ENCODE measurements at regions not wholly inside any gene's neighbourhood (a gene's known extent, or its start where the extent isn't known, plus 50 kb on each side); places are given as distances from the start of the nearest gene placed in this dataset.

GRCh38 chr10:112080231-112080630 is 103.3 kb downstream of the GPAM start:
- DNase-seq = no peak

DNA sequence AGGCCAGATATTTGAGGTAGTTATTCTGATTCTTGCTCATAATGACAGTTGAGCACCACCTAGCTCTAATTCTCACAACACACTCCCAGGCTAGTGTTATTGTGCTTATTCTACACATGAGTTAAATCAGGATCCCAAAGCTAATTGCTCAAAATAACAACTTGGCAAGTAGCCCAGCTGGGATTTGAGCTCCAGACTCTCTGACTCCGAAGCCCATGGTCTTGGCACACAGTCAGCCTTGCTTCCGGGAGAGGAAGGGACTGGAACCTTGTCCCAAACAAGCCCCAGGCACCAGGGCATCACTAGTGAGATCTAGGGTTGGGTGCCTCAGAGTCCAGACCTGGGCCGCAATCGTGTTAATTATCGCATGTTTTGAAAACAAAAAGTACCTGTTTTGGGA is 101.4 kb downstream of the GPAM start:
- no peak for DNase-seq

DNA sequence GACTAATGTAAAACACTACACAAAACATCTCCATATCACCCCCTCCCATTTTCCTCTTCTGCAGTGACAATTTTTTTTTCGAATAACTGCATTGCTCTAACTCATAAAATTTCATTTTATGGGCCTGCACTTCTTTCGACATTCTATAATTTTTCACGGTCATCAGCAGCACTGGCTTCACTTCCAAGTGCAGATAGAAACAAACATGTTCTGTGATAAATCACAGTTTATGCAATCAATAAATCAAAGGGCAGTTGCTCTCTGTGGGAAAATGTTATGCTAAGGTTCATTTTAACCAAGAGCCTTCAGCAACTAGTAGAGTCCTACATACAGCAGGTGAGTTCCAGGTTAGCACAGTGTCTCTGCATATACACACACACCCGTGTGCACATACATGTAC is 100.1 kb downstream of the GPAM start:
- DNase-seq = no peak

GRCh38 chr10:112087953-112088456 is 95.6 kb downstream of the GPAM start:
- DNase-seq = no peak

DNA sequence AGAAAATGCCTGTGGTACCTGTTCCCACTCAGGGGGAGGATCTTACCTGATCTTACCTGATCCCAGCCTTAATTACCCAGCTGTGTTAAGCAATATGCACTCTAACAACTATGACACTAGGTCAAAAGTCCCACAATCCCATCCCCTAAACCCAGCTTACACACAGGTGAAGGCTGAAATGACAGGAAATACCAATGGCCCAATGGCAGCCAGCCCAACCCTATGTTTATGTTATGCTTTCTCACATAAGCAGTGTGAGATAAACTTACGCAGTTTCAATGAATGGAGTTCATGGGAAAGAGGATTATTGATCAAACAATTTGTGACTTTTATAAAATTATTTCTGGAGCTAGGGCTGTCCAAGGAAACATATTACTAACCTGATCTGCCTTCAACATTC is 91.9 kb downstream of the GPAM start:
- DNase-seq = no peak

GRCh38 chr10:112092519-112092918 is 91.0 kb downstream of the GPAM start:
- no peak for DNase-seq

DNA sequence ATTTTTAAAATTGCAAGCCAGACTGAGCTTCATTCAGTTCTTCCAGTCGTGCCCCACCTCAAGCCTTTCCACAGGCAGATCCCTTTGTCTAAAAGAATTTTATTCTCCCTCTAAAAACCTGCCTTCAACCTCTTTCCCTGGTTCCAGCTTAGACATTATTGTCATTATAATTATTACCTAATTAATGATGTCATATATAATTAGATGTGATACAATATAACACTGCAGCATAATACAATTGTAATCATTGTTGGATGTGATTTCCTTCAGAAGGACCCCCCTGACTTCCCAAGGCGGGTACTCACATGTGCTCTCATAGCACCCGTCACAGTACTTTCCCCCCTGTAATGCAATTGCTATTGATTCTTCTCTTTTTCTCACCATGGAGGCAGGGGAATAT is 88.6 kb downstream of the GPAM start:
- no peak for DNase-seq

DNA sequence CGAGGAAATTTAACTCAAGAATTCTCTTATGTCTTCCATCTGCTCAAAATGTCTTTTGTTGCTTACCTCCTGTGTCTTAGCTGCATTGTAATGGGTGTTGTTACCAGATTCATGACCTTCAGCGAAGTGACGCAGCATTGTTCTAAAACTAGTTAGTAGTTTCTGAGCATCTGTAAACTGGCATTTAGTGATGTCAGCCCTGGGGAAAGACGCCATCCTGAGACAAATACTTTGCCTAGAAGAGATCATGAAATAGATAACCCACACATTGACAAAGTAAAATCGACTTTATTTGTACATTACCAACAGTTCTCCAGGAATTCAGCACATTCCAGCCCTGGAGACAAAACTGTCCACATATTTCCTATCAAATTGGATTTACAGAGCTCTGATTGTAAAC is 87.8 kb downstream of the GPAM start:
- DNase-seq = no peak

- no peak for DNase-seq
These were observed 84.9 kb downstream of the GPAM start for GRCh38 chr10:112098682-112099081.
